HG02840 (cell line): ENCODE measurements at regions not wholly inside any gene's neighbourhood (a gene's known extent, or its start where the extent isn't known, plus 50 kb on each side); places are given as distances from the start of the nearest gene placed in this dataset.
"Not testable (repeated sequence)": the region's sequence is repeated elsewhere in the genome, so short reads cannot be mapped to it uniquely, and the experiment has no call there.

Experiments used
- ATAC-seq: cut with Tn5 transposase; IDR thresholded peaks from one replicate; pipeline ENCODE4 v1.9.1; 2021; ENCODE audit warnings: mild to moderate bottlenecking, moderate library complexity, moderate number of reproducible peaks; ENCODE audit not compliant: unreplicated experiment, low FRiP score

DNA sequence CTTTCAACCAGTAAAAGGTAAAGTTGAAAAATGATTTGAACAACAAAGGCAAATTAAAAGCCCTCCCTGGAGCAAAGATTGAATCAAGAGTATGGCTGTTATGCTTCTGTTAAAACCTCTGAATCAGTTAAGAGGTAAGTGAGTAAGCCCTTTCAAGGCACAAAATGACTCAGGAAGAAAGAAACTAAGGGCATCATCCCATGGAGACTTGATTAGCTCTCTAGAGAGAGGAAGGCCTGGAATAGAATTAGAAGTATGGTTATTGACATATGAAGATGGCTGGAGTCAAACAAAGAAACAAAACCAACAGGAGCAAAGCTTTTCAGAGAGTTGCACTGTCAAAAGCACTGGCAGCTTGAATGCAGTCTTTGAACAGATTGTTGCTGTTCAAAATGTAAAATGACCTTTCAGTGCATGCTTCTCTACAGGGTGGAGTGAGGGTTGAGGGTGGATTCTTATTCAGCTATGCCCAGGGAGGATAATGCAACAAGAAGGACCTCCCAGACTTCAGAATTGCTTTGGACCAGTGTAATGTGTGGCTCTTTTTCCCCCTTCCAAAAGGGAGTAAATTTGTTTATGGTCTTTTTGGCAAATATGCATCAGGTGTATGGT lies 365.5 kb downstream of the GBA3 start:
- no peak for ATAC-seq

DNA sequence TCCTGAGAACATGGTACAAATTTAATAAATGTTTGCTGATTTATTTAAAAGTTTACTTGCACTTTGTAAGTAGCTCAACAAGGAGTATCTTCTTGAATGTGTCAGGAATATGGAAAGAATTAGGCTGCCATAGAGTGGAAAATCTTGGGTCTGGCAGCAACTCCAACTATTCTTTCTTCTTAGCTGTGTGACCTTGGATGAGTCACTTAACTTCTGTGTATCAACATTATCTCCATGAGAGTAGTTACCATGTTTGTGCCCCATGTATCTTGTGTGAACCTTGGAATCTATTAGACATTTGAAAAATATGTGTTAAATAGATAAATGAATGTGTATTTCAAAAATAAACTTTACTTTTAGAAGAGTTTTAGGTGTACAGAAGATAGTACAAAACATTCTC lies 348.8 kb downstream of the GBA3 start:
- ATAC-seq = no peak

DNA sequence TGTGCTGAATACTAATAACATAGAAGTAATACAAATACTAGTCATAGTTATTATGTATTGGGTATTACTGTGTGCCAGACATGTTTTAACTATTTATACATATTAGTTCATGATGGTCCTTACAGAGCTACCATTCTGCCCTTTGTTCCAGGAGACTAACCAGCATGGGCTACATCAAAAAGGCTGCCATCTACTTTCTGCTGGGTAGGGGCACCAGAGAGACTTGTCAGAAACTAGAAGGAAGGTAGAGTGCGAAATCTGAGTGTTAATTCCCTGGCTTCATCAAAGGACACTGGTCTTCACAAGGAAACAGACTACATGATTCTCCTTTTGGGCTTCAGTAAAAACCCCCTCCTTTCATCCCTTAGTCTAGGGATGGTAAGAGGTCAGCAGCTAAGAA lies 347.8 kb downstream of the GBA3 start:
- no peak for ATAC-seq

DNA sequence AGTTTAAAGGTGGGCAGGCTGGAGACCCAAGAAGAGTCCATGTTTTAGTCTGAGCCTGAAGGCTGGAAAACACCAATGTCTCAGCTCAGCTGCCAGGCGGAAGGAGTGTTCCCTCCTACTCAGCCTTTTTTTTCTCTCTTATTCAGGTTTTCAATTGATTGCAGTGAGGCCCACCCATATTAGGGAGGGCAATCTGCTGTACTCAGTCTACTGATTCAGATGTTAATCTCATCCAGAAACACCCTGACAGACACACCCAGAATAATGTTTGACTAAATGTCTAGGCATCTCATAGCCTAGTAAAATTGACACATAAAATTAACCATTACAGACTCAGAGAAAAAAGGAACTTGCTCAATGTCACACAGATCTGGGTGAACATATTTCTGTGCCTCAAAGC lies 347.1 kb downstream of the GBA3 start:
- ATAC-seq = no peak

DNA sequence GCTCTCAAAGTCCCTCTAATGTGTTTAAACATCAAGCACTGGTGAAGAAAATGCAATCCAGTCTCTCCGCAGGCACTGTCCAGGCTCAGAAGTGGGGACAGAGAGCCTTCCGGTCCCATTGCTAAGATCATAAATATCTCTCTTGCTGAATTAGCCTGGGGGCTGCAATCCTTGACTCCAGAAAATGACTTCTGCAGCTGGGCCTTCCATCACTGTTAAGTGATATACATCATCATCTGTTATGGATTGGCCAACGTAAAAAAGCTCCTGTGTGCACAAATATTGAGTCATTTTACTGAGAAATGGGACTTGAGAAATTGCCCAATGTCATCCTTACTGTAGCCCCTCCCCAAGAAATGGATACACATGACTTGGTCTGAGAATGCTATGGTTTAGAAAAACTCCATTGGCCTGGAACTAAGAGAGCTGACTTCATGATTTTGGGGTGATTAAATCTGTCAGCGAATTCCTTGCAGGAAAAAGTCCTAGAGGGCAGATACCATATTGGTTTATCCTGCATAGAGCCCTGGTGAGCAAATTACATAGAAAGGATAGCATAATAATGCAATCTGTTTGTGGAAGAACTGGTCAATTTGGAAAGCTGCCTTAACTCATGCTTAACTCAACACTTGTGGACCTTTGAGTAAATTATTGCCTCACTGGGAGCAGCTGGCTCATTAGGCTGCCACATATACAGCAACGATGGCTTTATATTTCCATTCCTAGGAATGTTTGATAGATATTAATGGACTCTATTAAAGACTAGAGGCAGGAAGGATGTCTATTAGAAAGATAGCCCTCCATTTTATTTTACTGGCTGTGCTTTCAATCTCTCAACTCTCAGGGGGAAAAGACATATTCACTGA lies 346.1 kb downstream of the GBA3 start:
- ATAC-seq = no peak

DNA sequence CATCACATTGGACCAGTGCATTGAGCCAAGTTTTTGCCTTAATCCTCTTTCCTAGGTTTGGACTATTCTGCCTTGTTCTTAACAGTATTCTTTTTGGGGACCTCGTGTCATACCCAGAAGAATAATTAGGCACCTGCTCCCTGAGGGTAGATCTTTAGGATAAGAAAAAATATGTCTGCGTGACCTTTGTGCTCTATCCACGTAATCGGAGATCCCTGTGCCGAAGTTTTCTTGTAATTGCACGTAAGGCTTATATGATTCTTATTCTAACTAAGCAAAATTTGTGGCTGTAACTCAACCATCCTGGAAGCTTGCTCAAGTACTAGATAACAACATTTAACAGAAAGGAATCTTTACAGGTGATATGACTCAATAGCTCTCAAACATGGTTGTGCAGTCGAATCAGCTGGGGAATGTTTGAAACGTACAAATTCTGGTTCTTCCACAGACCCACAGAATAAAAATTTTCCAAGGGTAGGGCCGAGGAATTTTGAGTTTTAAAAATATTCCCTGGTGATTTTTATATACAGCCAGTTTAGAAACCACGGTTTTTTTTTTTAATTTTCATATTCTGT lies 344.3 kb downstream of the GBA3 start:
- ATAC-seq = no peak

DNA sequence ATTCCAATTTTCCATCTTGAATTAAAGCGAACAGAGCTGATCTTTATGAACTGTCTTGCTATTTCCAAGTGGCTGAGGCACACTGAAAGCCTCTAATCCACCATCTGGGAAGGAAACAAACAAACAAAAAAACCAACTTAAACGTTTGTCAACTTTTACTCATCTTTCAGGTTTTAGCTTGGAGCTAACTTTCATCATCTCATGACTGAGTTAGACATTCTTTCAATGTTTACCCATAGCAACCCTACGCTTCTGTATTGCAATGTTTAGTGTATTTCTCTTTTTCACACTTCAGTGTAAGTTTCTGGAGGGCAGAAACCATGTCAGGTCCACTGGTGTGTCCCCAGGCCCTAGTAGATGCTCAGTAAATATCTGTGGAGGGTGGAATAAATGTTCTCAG lies 343.8 kb downstream of the GBA3 start:
- ATAC-seq = no peak

DNA sequence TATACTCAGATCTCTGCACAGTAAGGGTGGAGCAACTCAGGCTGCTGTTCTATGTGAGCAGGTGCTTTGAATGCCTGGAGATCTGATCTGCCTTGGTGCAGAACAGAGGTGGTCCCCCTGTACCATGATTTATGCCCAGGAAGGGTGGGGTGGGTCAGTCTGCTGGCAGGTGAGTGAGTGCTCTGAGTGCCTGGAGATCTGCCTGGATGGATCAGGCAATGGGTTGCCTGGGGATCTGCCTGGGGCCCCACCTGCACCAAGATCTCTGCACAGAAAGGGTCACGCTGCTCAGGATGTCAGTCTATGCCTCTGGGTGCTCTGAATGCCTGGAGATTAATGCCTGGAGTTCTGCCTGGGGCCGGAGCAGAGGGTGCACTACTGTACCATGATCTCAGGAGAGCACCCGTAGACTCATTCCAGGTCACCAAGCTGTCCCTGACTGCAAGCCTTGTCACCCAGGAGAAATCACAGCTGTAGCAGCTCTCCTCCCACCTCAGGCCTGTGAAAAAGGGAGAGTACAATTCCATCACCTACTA lies 342.9 kb downstream of the GBA3 start:
- ATAC-seq = no peak

DNA sequence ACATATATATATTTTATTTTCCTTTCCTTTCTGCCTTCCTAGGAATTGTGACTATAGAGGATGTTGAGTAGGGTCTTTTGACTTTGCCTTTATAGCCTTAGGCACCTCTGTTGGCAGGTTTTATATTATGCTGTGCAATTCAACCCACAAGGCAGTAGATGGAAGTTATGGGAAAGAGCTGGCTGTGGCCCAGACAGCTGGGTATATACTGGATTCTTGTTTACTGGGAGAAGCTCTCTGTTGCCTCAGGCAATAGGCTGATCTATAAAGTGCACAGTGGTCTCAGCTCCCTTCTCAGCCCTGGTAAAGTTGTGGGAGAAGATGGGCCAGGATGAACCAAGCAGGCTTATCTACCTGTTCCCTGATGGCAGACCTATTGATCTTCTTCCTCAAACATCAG lies 342.0 kb downstream of the GBA3 start:
- ATAC-seq = no peak

DNA sequence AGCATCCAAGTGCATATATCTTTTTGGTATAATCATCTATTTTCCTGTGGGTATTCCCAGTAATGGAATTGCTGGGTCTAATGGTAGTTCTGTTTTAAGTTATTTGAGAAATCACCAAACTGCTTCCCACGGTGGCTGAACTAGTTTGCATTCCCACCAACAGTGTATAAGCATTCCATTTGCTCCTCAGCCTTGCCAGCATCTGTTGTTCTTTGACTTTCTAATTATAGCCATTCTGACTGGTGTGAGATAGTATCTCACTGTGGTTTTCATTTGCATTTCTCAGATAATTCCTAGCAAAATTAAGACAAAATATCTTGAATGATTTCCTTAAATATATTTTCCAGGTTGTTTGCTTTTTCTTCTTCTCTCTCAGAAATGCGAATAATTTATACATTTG lies 341.1 kb downstream of the GBA3 start:
- no peak for ATAC-seq

DNA sequence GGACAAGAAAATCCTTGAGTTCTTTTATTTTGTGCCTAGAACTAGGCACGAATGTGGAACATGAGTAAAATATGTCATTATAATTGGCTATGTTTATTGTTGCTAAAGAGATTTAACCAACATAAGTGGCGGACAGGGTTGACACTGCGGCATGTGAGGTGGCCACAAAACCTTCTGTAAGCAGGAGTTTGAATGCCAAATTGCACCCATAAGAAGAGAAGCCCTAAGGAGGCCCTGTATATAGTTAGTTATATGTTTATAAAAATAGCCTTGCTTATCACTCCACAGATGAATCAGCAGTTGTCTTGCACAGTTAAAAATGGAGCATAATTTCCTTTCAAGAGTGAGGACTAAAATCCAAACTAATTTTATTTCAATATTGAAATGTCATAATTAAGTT lies 336.1 kb downstream of the GBA3 start:
- no peak for ATAC-seq

DNA sequence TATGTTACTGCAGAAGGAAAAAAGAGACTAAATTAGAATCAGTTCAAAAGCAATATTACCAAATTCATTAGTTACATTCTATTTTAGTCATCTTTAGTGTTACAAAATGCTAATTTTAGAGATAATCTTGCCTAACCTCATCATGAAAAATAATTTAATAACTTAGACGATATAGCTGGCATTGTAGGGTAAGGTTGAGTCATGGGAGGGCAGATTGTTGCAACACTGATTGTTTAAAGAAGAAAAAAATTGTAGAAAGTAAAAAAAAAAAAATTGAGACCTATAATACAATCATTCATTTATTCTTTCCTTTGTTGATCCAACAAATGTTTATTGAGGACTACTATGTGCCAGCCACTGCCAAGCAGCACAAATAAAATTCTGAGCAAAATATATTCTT lies 330.9 kb downstream of the GBA3 start:
- ATAC-seq = no peak

DNA sequence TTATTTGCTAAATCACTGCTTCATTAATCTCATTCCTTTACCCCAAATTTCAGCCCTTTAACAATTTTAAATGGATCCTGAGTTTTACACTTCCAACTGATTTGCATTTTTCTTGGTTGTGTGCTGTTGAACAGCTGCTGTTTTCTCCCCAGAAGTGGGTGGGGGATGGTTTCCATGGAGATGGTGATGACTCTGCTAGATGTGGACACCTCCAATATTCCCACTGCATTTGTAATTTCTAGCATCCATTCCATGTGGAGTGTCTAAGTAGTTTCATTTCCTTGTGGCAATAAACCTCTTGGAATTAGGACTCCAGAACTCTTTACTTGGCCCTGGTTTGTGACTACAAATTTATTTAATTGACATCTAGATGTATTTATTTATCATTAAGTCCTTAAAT lies 330.4 kb downstream of the GBA3 start:
- ATAC-seq = no peak

DNA sequence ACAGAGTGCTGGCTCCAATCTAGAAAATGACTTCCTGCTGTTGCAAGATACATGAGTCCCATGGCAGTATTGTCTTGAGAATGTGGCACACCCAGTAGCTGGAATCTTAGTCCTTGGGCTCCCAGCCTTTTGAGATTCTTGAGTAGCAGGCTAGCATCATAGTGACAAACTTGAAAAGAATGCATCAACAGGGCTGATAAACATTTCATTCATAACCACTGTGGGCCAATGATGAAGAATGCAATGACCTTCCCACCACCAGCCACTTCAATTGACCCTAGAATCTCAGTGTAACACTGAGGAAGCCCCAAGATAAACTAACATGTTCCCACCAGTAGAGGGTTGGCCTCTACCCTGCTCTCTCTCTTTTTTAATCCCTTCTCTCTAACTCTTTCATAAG lies 329.3 kb downstream of the GBA3 start:
- ATAC-seq = no peak

DNA sequence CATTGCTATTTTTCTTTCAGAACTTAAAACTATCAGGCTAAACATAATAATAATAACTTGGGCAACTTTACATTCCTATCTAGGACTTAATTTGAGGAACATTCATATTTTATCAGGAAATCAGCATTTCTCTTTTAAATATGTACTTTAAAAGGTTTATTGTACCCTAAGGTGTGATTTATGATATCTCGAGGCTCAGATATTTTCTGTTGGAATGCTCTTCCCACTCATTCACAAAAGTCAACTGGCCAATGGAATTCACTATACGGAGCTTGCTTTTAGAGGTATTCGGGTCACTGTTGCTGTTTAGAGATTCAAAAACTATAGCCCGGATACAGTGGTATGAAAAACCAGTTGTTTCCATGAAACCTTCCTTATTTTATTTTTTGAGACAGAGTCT lies 328.3 kb downstream of the GBA3 start:
- no peak for ATAC-seq

DNA sequence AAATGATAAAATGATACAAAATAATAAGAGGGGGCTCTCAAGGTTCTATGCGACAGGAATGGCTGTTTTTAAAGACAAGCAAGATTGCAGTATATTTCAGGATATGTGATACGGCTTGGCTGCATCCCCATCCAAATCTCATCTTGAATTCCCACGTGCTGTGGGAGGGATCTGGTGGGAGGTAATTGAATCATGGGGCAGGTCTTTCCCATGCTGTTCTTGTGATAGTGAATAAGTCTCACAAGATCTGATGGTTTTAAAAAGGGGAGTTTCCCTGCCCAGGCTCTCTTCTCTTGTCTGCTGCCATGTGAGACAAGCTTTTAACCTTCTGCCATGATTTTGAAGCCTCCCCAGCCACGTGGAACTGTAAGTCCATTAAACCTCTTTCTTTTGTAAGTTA lies 327.7 kb downstream of the GBA3 start:
- not testable (repeated sequence) for ATAC-seq

DNA sequence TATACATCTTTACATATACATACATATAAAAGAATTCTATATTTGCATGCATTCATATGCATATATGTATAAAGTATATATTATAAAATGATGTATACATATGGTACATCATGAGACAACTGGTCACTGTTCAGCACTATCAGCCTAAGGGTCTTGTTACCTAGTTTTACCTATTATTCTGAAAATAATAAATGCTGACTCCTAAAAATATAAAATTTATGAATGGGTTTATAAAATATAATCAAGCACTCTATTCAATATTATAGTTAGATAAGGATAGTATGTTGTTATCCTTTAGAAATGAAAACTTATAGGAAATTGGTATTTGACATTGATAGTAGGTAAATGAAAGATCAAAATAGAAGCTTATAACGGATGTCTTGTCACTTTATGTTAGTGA lies 324.2 kb downstream of the GBA3 start:
- no peak for ATAC-seq

DNA sequence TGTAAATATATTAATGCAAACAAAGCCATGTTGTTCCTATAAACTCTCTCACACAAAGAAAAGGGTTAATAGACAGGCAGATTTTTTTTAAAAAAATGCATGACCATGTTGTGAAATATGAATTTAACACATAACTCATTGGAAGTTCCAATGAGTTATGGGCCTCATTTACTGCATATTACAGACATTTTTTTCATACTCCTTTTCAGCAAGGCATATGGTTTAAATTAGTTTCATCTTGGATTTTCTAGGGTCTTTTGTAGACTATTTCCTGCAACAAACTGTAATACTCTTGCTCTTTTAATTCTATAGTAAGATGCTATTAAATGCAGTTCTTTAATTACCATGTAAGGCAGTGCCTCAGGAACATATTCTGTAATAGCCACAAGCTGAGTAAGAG lies 323.1 kb downstream of the GBA3 start:
- ATAC-seq = no peak

DNA sequence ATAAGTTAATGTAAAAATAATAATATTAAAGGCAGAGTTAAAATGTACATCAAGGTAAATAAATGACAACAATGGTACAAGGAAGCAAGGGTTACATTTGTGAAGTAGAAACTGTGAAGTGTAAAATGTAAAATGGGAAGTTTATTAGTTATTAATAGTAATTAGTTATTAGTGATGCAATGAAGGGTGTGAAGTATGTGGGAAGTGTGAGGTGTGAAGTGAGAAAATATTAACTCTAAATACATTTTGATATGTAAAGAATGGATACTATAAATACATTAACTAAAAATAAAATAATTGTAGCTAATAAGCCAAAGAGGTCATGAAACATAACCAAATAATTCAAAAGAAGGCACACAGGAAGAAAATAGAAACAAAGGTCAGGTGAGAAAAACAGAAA lies 316.4 kb downstream of the GBA3 start:
- ATAC-seq = no peak

DNA sequence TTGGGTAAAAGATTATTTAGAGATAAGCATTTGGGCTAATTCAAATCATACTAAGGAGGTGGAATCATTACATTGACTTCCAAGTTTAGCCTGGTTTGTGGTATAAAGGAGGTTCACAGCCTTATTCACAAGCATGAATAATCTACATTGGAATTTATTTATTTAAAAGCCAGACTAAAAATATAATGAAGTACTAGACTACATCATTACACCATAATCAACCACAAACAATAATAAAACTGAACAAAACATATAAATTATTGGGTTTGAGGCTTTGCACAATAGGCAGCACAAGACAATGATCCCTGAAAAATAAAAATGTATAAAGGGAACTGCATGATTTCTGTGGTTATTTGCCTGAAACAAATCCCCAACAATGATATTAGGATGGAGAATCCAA lies 314.0 kb downstream of the GBA3 start:
- no peak for ATAC-seq

DNA sequence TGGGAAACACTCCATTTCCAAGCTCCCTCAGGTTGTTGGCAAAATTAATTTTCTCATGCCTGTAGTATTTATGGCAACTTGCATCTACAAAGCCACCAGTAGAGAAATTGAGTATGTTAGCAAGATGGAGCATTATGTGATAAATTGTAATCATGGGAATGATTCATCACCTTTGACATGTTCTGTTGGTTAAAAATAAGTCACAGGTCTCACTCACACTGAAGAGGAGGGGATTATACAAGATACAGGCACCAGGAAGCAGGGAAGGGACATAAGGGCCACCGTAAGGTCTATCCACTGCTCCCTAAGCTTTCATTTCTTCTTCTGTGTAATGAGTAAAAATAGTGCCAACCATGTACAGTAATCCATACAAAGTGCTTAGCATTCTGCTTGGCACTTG lies 313.0 kb downstream of the GBA3 start:
- ATAC-seq = no peak

DNA sequence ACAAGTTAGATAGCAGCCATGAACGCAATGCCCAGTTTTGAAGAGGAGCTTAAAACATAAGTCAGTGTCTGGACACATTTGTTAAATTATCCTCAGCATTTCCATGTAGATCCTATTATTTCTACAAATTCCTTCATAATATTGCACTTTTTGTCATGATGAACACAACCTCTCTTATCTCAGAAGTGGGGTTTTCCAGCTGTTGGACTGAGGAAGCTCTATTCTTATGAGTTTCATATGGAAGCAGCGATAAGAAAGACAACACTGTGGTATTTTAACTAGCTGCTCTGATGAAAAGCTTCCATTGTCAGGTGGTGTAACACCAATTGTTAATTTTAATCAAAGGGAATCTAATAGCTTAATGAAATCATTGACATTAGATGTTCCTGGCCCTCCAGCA lies 308.7 kb downstream of the GBA3 start:
- ATAC-seq = no peak
